CD14-positive monocyte (primary cell): ENCODE measurements at regions not wholly inside any gene's neighbourhood (a gene's known extent, or its start where the extent isn't known, plus 50 kb on each side); places are given as distances from the start of the nearest gene placed in this dataset.

ENCODE experiments used
- DNase-seq, 3 donors: peaks; one replicate each; pipeline ENCODE4 v3.0.0-alpha.2; 2011 to 2022
- H2AFZ ChIP-seq: 2 replicates; pipeline ENCODE4 v1.6.0; 2012; ENCODE audit warnings: mild to moderate bottlenecking, low read depth, low read length, inconsistent platforms; ENCODE audit not compliant: insufficient read depth, poor library complexity, severe bottlenecking
- H3K27ac ChIP-seq, 2 donors: 1 replicate in 1 of 2; 2 replicates in 1 of 2; pipeline ENCODE4 v1.5.1; 2012 to 2013; ENCODE audit warnings: low read length in 2 of 2, control low read depth in 1 of 2, inconsistent platforms in 1 of 2, low read depth in 1 of 2, mild to moderate bottlenecking in 1 of 2
- H3K27me3 ChIP-seq, 2 donors: one replicate each; pipeline versions ENCODE4 v1.6.0 to v1.6.1; 2011 to 2013; ENCODE audit warnings: low read length in 2 of 2; ENCODE audit not compliant: control insufficient read depth in 2 of 2, insufficient read depth in 2 of 2
- H3K36me3 ChIP-seq, 2 donors: replicated peaks in 1 of 2; 1 replicate in 1 of 2; 2 replicates in 1 of 2; pipeline versions ENCODE4 v1.5.1 to v1.6.1; 2012 to 2013; ENCODE audit warnings: low read length in 2 of 2, control low read depth in 1 of 2, inconsistent platforms in 1 of 2, mild to moderate bottlenecking in 1 of 2; ENCODE audit not compliant: insufficient read depth in 2 of 2, control insufficient read depth in 1 of 2
- H3K4me1 ChIP-seq, 2 donors: 1 replicate in 1 of 2; 2 replicates in 1 of 2; pipeline versions ENCODE4 v1.5.1 to v1.6.1; 2012 to 2013; ENCODE audit warnings: low read length in 2 of 2, control low read depth in 1 of 2, inconsistent platforms in 1 of 2, mild to moderate bottlenecking in 1 of 2, moderate library complexity in 1 of 2; ENCODE audit not compliant: insufficient read depth in 2 of 2, control insufficient read depth in 1 of 2
- H3K4me2 ChIP-seq: replicated peaks from 2 replicates; pipeline ENCODE3; 2012; ENCODE audit warnings: low read length, moderate library complexity, mild to moderate bottlenecking; ENCODE audit not compliant: poor library complexity, severe bottlenecking; ENCODE audit errors: extremely low read depth
- H3K4me3 ChIP-seq, 3 experiments: fragments of 200-600 bp in 1 of 3; sonication (generic) in 1 of 3; replicated peaks in 1 of 3; 1 replicate in 2 of 3; 2 replicates in 1 of 3; pipeline ENCODE4 v1.5.1; 2011 to 2013; ENCODE audit warnings: low read length in 3 of 3, mild to moderate bottlenecking in 3 of 3, control low read depth in 2 of 3, low read depth in 2 of 3, inconsistent platforms in 1 of 3, moderate library complexity in 1 of 3
- H3K79me2 ChIP-seq: 2 replicates; pipeline ENCODE4 v1.6.0; 2012; ENCODE audit warnings: mild to moderate bottlenecking, control low read depth, inconsistent platforms, low read length, moderate library complexity; ENCODE audit not compliant: insufficient read depth
- H3K9ac ChIP-seq: 2 replicates; pipeline ENCODE4 v1.6.0; 2017; ENCODE audit warnings: low read length, mild to moderate bottlenecking; ENCODE audit not compliant: insufficient read depth, poor library complexity, severe bottlenecking
- H3K9me3 ChIP-seq, 2 donors: replicated peaks in 1 of 2; 1 replicate in 1 of 2; 2 replicates in 1 of 2; pipeline versions ENCODE4 v1.5.1 to v1.6.1; 2012 to 2013; ENCODE audit warnings: low read length in 2 of 2, control low read depth in 1 of 2; ENCODE audit not compliant: control insufficient read depth in 1 of 2, insufficient read depth in 1 of 2
- H4K20me1 ChIP-seq: 2 replicates; pipeline ENCODE4 v1.6.0; 2012; ENCODE audit warnings: mild to moderate bottlenecking, low read length, control low read depth, moderate library complexity; ENCODE audit not compliant: insufficient read depth
- H3K27ac Mint-ChIP-seq, 7 donors: one replicate each; pipeline ENCODE4 v1.8.0; 2020; ENCODE audit warnings: mild to moderate bottlenecking in 7 of 7, mixed read lengths in 7 of 7, moderate library complexity in 6 of 7, inconsistent platforms in 2 of 7
- H3K27me3 Mint-ChIP-seq, 3 donors: one replicate each; pipeline ENCODE4 v1.8.0; 2021 to 2022; ENCODE audit warnings: low read depth in 3 of 3, mild to moderate bottlenecking in 3 of 3, mixed read lengths in 3 of 3, moderate library complexity in 3 of 3, inconsistent platforms in 1 of 3
- H3K36me3 Mint-ChIP-seq, 2 donors: one replicate each; pipeline ENCODE4 v1.8.0; 2020; ENCODE audit warnings: mixed read lengths in 2 of 2, inconsistent platforms in 1 of 2, mild to moderate bottlenecking in 1 of 2
- H3K4me1 Mint-ChIP-seq: one replicate; pipeline ENCODE4 v1.8.0; 2020; ENCODE audit warnings: mild to moderate bottlenecking, mixed read lengths
- H3K4me3 Mint-ChIP-seq, 2 donors: one replicate each; pipeline ENCODE4 v1.8.0; 2020; ENCODE audit warnings: mild to moderate bottlenecking in 2 of 2, mixed read lengths in 2 of 2, moderate library complexity in 1 of 2
- H3K9me3 Mint-ChIP-seq, 7 donors: one replicate each; pipeline ENCODE4 v1.8.0; 2020 to 2022; ENCODE audit warnings: mixed read lengths in 7 of 7, mild to moderate bottlenecking in 6 of 7, moderate library complexity in 6 of 7, inconsistent platforms in 2 of 7
- WGBS: methylation state at CpG from one replicate; pipeline ENCODE4 v1.1.5; 2013; ENCODE audit warnings: missing lambda C conversion rate; ENCODE audit not compliant: insufficient coverage; 5-methylcytosine and 5-hydroxymethylcytosine counted together
- intact Hi-C, 2 donors: fragments of 100-400 bp; cut with micrococcal nuclease; formaldehyde crosslinking; loops; one replicate each; pipeline versions ENCODE4 v1.15.0 to v1.15.1; 2023
- TF ChIP-seq, protein P1 (sequence below): fragments of 200-600 bp; IDR thresholded peaks from one replicate; pipeline ENCODE4 v1.8.0; 2022; ENCODE audit warnings: antibody characterized with exemption, mild to moderate bottlenecking

DNA sequence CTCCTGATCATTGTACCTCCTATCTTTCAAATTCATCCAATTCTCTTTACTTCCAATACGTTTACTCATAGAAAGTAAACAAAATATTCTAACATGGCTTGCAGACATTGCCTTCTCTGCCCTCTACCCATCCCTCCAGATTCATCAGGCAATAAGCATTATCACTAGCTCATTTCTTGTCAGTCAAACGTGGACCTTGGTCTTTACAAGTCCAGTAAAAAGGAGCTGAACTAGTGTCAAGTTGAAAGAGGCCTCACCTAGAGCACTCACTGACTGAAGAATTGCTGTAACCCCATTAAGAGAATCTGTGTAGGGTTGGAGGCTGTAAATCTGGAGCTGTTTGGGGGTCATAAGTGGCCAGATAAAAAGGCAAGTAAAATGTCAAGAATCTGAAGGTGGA lies 435.0 kb upstream of the CCDC179 start:
- Histone ChIP-seq H3K9me3 (no peaks in the 10 kb centered on the region), H3K36me3 (no peaks in the 10 kb centered on the region), H4K20me1 (no peaks in the 10 kb centered on the region), H3K27me3 (no peaks in the 10 kb centered on the region), H3K4me1 (no peaks in the 10 kb centered on the region), H3K27ac (no peak overlapping the region), H3K4me2 (no peak overlapping the region), H3K9ac (no peak overlapping the region), H3K79me2 (no peaks in the 10 kb centered on the region), H2AFZ (no peak overlapping the region), H3K4me3 (no peak overlapping the region)
- TF ChIP-seq, protein P1, sequence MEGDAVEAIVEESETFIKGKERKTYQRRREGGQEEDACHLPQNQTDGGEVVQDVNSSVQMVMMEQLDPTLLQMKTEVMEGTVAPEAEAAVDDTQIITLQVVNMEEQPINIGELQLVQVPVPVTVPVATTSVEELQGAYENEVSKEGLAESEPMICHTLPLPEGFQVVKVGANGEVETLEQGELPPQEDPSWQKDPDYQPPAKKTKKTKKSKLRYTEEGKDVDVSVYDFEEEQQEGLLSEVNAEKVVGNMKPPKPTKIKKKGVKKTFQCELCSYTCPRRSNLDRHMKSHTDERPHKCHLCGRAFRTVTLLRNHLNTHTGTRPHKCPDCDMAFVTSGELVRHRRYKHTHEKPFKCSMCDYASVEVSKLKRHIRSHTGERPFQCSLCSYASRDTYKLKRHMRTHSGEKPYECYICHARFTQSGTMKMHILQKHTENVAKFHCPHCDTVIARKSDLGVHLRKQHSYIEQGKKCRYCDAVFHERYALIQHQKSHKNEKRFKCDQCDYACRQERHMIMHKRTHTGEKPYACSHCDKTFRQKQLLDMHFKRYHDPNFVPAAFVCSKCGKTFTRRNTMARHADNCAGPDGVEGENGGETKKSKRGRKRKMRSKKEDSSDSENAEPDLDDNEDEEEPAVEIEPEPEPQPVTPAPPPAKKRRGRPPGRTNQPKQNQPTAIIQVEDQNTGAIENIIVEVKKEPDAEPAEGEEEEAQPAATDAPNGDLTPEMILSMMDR = no peak
- 44% methylated on average over 1 of the region's 2 CpGs for WGBS
- peaks cover 0 to 13% (median 2%) of the 10 kb centered on the region in 7 donors for H3K9me3 Mint-ChIP-seq
- intact Hi-C loops = no loop called here
- no peaks in the 10 kb centered on the region for H3K4me1 Mint-ChIP-seq
- H3K27ac Mint-ChIP-seq = no peak overlapping the region
- no peaks in the 10 kb centered on the region for H3K27me3 Mint-ChIP-seq
- H3K4me3 Mint-ChIP-seq = no peak overlapping the region
- H3K36me3 Mint-ChIP-seq = no peaks in the 10 kb centered on the region
- no peak for DNase-seq

DNA sequence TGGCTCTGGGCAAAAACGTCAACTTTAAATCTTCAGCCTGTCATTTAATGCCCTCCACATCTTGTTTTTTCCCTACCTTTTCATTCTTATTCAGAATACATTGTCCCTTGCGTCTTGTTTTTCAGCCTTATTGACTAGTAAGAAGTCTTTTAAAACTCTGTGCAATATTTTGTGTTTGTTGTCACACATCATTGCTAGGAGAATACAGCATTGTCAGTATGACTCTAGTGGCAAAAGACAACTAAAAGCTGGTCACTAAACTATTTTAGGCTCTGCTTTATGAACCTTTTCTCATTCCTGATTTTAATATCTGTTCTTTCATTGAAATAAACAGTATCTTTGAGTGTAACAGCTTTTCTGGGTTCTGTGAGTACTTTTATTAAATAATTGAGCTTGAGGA lies 447.8 kb upstream of the CCDC179 start:
- Mint-ChIP-seq H3K27ac (no peak overlapping the region), H3K4me3 (no peak overlapping the region), H3K27me3 (no peaks in the 10 kb centered on the region), H3K9me3 (peaks cover 4 to 15% (median 7%) of the 10 kb centered on the region in 7 donors), H3K36me3 (no peaks in the 10 kb centered on the region), H3K4me1 (no peaks in the 10 kb centered on the region)
- TF ChIP-seq, protein P1 = no peak
- no peaks in the 10 kb centered on the region for H3K27me3 ChIP-seq
- no peak overlapping the region for H3K27ac ChIP-seq
- H3K9me3 ChIP-seq = peaks cover 9 to 10% of the 10 kb centered on the region in 2 donors
- no CpG with 5 or more reads among the region's 2 CpGs for WGBS
- H3K4me2 ChIP-seq = no peak overlapping the region
- no peaks in the 10 kb centered on the region for H3K79me2 ChIP-seq
- DNase-seq = no peak
- no peak overlapping the region for H3K4me3 ChIP-seq
- no peak overlapping the region for H2AFZ ChIP-seq
- no peaks in the 10 kb centered on the region for H4K20me1 ChIP-seq
- H3K4me1 ChIP-seq = no peaks in the 10 kb centered on the region
- H3K36me3 ChIP-seq = no peaks in the 10 kb centered on the region
- no peak overlapping the region for H3K9ac ChIP-seq
- intact Hi-C loops = no loop called here
